NCI-H2081 (cell line): ENCODE measurements at regions not wholly inside any gene's neighbourhood (a gene's known extent, or its start where the extent isn't known, plus 50 kb on each side); places are given as distances from the start of the nearest gene placed in this dataset.
"Not testable (repeated sequence)": the region's sequence is repeated elsewhere in the genome, so short reads cannot be mapped to it uniquely, and the experiment has no call there.

Source experiments
- DNase-seq, 2 experiments: peaks; one replicate each; lab custom pipeline; 2025; lab: John Stamatoyannopoulos, UW

- no peak for DNase-seq
Measured at GRCh38 chr22:26970809-26971394, 313.5 kb downstream of the MIAT start.

DNA sequence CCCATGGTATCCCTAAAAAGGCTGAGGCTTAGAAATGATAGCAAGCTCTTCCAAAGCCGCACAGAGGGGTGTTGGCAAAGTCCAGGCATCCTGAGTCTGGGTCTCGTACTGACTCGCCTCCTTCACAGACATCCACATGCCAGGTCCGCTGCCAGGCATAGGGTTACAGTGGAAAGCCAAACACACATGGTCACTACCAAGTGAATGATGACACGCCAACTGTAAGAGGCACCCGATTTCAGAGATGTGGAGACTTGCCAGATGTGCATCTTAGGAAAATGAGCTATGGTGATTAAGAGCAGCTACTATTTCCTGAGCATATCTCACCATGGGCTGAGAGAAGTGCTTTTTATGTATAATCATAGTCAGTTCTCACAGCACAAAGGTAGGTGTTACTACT, 314.9 kb downstream of the MIAT start:
- DNase-seq = no peak

- DNase-seq = not testable (repeated sequence)
Measured at GRCh38 chr22:26972915-26973314, 315.5 kb downstream of the MIAT start.

DNA sequence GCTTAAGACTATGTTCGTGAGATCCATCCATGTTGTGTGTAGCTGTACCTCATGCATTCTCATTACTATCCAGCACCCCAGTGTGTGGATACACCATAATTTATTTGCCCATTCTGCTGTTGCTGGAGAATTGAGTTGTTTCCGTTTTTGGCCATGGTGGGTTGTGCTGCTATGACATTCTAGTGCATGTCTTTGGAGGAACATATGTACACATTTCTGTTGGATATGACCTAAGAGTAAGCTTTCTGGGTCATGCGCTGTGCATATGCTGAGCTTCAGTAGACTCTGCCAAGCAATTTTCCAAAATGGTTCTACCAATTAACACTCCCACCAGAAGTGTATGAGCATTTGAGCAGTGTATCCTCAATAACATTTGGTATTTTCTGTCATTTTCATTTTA, 316.6 kb downstream of the MIAT start:
- no peak for DNase-seq

DNA sequence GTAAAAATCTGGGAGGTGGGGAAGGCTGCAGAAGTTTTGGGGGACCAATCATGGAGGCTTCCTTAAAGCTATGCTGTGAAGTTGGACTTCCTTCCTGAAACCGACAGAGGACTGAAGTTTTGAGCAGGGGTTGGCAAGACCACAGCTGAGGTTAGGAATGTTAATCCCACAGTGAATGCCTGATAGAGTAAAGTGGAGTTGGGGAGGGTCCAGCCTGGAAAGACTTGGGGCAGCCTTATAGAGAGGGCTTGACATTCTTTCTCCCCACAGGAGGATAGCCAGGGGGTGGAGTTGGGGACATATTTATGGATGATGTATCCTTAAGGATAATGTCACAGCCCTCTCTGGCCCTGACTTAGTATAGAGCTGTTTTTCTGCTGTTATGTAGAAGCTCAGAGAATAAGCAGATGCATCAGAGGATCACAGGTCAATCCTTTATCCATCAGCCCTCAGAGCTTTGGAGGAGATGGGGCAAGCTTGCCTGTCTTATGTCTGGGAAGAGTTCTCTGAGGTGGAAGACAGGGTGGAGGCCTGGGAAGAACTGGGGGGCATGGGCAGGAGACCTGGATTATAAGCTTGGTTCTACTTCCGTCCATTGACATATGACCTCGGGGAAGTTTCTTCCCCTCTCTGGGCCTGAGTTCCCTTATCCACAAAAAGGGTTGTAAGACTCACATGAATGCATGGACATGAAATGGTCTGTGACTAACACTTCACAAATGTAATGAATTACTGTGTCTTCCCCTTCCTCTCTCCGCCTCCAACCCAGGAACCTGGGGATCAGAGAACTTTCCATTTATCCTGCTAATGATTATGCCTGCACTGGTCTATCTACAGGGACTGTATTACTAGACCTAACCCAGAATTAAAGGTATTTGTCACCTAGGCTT, 317.8 kb downstream of the MIAT start:
- DNase-seq = no peak

DNA sequence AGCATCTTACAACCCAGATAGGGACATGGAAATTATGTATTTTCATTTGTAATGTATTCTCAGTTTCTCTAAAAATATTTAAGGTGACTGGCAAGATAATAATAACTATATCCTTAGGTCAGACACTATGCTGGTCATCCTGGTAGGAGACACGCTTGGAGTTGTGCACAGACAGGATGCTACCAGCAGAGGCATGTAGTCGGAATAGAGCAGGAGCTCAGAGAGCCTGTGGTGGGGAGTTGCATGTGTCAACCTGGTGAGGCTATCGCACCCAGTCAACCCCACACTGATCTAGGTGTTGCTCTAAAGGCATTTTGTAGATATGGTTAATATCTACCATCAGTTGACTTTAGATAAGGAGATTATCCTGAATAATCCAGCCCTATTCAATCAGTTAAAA, 318.5 kb downstream of the MIAT start:
- no peak for DNase-seq

DNA sequence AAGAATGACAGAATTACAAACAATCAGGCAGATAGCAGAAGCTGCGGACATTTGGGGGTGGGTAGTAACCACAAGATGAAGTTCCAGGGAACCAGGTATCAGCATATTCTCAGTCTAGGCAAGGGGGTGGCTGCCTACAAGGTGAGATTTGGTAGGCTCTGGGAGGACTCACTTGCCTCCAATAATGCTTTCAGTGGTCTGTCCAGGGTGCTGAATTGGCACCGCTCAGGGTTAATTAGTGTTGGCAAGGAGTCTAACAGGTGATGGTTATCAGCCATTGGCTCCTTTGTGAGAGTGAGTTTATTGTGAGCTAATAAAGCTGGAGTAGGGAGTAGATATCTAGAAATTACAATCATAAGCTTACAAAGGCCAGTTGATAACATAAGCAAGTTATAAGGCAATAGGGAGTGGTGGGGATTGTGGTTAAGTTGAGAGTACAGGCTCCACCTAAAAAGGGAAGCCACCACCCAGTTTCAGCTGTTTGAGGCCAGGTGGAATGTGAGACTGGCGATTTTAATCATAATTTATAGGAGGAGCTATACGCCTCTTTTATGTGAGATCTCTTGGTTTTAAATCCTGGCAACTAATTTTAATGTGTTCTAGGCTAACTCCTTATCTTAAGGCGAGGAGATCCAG, 320.5 kb downstream of the MIAT start:
- DNase-seq = no peak

DNA sequence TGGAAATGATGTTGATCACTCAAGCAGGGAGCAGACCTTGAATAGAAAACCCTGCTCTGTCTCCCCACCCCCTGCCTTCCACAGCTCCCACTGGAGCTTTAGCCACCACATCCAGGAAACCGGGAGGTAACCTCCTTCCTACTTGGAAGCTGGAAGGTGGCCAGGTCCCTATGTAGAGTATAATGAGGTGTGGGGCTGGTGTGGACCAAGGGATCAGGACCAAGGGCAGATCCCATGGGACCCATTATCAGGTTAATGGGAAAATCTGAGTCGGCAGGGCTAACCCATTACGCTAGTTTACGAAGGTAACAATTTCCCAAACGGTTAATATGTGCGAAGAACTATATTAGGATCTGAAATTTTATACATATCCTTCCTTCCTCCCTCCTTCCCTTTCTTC, 321.9 kb downstream of the MIAT start:
- no peak for DNase-seq

- peak in 1 of 2 experiments; percentile 27 for DNase-seq
Measured at GRCh38 chr22:26981111-26981510, 323.7 kb downstream of the MIAT start.

GRCh38 chr22:26981541-26981940, 324.2 kb downstream of the MIAT start:
- DNase-seq = peak; percentile 6 to 27

DNA sequence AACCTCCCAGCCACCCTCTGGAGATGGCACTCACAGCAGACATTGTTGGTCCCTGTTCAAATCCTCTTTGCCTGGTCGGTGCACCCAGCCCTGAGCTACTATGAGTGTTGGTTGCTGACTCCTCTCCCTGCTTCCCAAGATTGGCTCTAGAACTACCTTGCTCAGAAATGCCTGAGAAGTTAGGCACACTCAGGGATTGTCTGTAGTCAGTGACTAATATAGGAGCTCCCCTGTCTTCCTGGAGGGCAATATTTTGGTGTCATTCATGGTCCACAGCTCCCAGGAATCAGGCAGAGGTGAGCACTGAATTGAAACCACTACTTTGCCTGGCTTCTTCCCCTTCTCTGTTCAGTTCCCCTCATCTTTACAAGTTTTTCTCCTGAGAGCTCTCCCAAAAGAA, 325.9 kb downstream of the MIAT start:
- DNase-seq = no peak

DNA sequence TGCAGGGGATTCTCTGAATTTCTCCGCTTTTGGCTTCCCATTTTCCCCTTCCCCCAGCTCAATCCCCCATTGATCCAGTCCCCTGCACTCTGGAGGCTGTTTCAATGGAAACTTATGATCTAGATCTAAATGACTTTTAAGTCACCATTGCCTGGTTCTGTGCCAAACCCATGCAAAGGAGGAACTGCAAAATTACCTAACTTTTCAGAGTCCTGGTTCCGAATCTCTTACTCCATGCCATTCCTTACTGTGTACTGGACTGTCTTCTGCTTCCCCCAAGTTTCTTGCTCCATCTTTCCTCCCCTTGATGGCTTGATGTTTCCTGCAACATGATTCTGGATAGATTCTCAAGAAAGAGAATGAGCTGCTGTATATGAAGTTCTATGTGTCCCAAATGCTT, 327.8 kb downstream of the MIAT start:
- no peak for DNase-seq

DNA sequence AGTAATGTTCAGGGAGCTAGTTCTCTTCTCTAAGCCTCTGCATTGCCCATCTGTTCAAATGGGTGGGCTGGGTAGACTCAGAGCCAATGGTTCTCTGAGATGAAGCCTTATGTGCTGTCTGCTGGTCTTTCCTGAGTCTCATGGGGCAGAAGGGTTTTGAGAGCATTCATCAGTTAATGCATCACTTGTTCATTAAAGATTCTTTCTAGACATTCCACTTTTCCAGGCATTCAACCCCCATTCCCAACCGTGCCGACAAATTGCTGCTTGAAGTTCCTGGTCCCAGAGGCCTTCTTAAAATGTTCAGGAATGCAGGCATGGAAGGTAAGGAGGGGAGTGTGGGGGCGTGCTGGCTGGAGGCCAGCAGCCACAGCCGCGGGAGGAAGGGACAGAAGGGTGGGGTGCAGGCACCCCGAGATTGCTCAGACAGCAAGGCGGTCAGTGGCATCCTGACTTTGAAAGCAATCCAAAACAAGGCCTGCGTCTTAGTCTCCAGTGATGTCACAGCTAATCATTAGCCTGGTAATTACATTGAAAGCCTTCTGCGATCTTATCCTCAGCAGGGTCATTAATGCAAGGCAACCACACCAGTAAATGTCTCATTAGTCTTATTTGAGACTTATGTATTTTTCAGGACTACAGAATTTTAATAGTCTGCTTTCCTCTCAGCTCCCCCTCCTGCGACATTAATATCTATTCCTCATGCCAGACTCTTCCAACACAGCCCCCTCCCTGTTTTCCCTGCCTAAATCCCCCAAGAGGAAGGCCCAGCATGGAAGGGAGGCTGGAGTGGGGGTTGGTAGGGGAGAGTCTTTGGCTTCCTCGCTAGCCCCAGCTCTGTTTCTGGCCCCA, 328.8 kb downstream of the MIAT start:
- DNase-seq = no peak

GRCh38 chr22:26986884-26987283, 329.5 kb downstream of the MIAT start:
- DNase-seq = no peak

DNA sequence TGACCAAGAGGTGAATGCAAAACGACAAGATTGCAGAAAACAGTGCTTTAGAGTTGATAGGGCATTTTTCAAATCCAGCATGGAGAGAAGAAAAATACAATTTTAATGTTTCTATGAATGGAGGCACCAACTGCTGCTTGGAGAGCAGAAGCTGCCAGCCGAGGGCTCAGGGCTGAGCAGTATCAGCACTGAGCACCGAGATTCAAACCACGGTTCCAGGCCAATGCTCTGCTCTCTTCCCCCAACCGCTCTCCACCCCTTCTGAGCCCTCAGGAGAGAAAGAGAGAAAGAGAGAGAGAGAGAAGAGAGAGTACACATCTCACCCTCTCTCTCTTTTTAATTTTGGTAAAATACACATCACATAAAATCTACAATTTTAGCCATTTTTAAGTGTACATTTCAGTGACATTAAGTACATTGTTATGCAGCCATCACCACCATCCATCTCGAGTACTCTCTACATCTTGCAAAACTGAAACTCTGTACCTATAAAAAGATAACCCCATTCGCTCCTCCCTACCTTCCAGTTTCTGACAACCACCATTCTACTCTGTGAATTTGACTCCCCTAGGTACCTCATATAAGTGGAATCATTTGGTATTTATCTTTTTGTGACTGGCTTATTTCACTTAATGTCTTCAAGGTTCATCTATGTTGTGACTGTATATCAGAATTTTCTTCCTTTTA, 333.3 kb downstream of the MIAT start:
- DNase-seq = no peak

GRCh38 chr22:26992556-26992955, 335.2 kb downstream of the MIAT start:
- no peak for DNase-seq

DNA sequence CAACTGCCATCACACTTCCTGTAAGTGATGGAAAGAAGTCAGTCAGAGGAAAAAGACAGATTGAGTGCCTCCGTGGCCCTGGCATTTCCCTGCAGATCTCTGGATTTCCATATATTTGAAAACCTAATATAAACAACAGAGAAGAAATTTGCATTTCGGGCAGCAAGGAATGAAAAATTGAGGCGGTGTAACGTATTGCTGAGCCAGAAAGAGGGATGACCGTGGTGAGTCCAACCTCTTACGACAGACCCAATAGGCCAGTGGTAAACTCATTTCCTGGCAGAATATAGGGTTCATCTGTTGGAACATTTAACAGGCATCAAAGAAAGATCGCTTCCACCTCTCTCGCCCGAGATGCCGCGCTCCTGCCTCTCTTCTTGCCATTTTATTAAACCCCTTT, 336.5 kb downstream of the MIAT start:
- DNase-seq = no peak

GRCh38 chr22:26994801-26995200, 337.4 kb downstream of the MIAT start:
- DNase-seq = no peak

DNA sequence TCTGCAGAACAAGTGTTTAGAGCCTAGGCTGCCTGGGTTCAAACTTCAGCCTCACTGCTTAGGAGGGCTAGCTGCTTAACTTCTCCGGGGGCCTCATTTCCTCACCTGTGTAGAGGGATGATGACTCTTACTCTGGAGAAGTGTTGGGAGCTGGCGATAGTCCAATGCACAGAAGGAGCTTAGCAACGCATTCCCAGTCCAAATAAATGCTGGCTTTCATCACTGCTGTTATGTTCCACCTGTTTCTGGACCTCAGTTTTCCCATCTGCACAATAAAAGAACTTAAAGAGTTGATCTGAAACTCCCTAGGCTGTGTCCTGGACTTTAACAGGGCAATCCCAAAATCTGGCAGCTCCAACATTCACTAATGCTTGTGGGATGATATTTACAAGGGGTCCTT, 337.8 kb downstream of the MIAT start:
- peak; percentile 9 to 35 for DNase-seq

DNA sequence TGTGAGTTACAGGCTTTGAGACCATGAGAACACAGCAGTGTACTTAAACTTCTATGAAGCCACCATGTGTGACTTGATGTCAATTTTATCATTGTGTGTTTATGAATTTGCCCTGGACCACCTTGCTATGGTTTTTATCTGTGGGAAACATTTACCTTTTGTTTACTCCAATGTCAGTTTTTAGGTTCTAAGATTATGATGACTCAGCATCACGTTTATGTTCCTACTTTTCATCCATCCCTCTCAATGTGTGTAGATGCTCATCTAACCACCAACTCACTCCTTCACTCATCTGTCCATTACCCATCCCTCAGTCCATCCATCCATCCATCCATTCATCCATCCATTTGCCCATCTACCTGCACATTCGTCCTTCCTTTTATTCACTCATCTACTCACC, 338.8 kb downstream of the MIAT start:
- no peak for DNase-seq

DNA sequence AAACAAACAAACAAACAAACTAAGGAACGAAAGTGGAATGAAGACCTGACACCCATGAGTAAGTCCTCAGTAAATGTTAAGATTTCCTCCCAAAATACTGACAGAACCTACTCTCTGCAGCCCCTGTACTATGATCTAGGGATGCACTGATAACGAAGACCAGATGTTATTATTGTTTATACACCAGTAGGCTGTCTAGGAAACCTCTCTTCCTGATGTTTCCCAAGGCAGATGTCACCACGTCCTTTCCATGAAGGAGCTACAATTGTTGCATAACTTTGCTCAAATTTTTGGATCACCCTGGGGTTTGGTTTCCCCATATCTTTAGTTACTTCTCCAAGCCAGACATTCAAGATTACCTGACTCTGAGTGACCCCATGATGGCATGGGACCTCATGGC, 340.7 kb downstream of the MIAT start:
- DNase-seq = no peak

- no peak for DNase-seq
Measured at GRCh38 chr22:26998716-26999115, 341.3 kb downstream of the MIAT start.
